ENCODE measurements at regions not wholly inside any gene's neighbourhood (a gene's known extent, or its start where the extent isn't known, plus 50 kb on each side); places are given as distances from the start of the nearest gene placed in this dataset.

GRCh38 chr5:126364206-126364902 lies 58.9 kb upstream of the GRAMD2B start:
- Histone ChIP-seq H3K9ac (ENCODE audit: low read length) (no peak overlapping the region), H3K4me3 (ENCODE audit: low read depth in 1 of 2, low read length in 2 of 2) (no peak overlapping the region), H3K27me3 (ENCODE audit: control insufficient read depth in 1 of 2, insufficient read depth in 2 of 2, low read length in 2 of 2) (no peaks in the 10 kb centered on the region), H3K27ac (ENCODE audit: low read depth, low read length) (no peak overlapping the region), H3K9me3 (ENCODE audit: low read length) (no peaks in the 10 kb centered on the region), H3K4me1 (ENCODE audit: insufficient read depth, low read length) (peaks cover 4% of the 10 kb centered on the region), H3K36me3 (ENCODE audit: insufficient read depth, low read length) (no peaks in the 10 kb centered on the region)

GRCh38 chr5:126365446-126366198 lies 57.6 kb upstream of the GRAMD2B start:
- H3K4me1 ChIP-seq (ENCODE audit: insufficient read depth, low read length): peaks cover 12% of the 10 kb centered on the region
- H3K36me3 ChIP-seq (ENCODE audit: insufficient read depth, low read length): no peaks in the 10 kb centered on the region

GRCh38 chr5:126366199-126366560 lies 57.0 kb upstream of the GRAMD2B start:
- Histone ChIP-seq H3K9me3 (ENCODE audit: low read length) (no peaks in the 10 kb centered on the region), H3K36me3 (ENCODE audit: insufficient read depth, low read length) (no peaks in the 10 kb centered on the region)

More at GRCh38 chr5:126365446-126366198, 57.6 kb upstream of the GRAMD2B start:
- Histone ChIP-seq H3K4me3 (ENCODE audit: low read depth in 1 of 2, low read length in 2 of 2) (no peak overlapping the region), H3K9ac (ENCODE audit: low read length) (no peak overlapping the region), H3K27ac (ENCODE audit: low read depth, low read length) (no peak overlapping the region), H3K27me3 (ENCODE audit: control insufficient read depth in 1 of 2, insufficient read depth in 2 of 2, low read length in 2 of 2) (no peaks in the 10 kb centered on the region), H3K9me3 (ENCODE audit: low read length) (no peaks in the 10 kb centered on the region)

GRCh38 chr5:126368239-126368812 lies 54.9 kb upstream of the GRAMD2B start:
- H3K9me3 ChIP-seq (ENCODE audit: low read length): no peaks in the 10 kb centered on the region
- no peaks in the 10 kb centered on the region for H3K36me3 ChIP-seq (ENCODE audit: insufficient read depth, low read length)
- no peak overlapping the region for H3K9ac ChIP-seq (ENCODE audit: low read length)
- no peaks in the 10 kb centered on the region for H3K27me3 ChIP-seq (ENCODE audit: control insufficient read depth in 1 of 2, insufficient read depth in 2 of 2, low read length in 2 of 2)
- H3K27ac ChIP-seq (ENCODE audit: low read depth, low read length): no peak overlapping the region
- no peak overlapping the region for H3K4me3 ChIP-seq (ENCODE audit: low read depth in 1 of 2, low read length in 2 of 2)
- H3K4me1 ChIP-seq (ENCODE audit: insufficient read depth, low read length): peaks cover 12% of the 10 kb centered on the region

More at GRCh38 chr5:126366199-126366560, 57.0 kb upstream of the GRAMD2B start:
- no peaks in the 10 kb centered on the region for H3K27me3 ChIP-seq (ENCODE audit: control insufficient read depth in 1 of 2, insufficient read depth in 2 of 2, low read length in 2 of 2)
- no peak overlapping the region for H3K9ac ChIP-seq (ENCODE audit: low read length)
- H3K4me3 ChIP-seq (ENCODE audit: low read depth in 1 of 2, low read length in 2 of 2): no peak overlapping the region
- peaks cover 12% of the 10 kb centered on the region for H3K4me1 ChIP-seq (ENCODE audit: insufficient read depth, low read length)
- H3K27ac ChIP-seq (ENCODE audit: low read depth, low read length): no peak overlapping the region

- H3K9me3 ChIP-seq (ENCODE audit: low read length): no peaks in the 10 kb centered on the region
- no peaks in the 10 kb centered on the region for H3K36me3 ChIP-seq (ENCODE audit: insufficient read depth, low read length)
- H3K4me3 ChIP-seq (ENCODE audit: low read depth in 1 of 2, low read length in 2 of 2): no peak overlapping the region
- H3K4me1 ChIP-seq (ENCODE audit: insufficient read depth, low read length): peaks cover 12% of the 10 kb centered on the region
- no peaks in the 10 kb centered on the region for H3K27me3 ChIP-seq (ENCODE audit: control insufficient read depth in 1 of 2, insufficient read depth in 2 of 2, low read length in 2 of 2)
- no peak overlapping the region for H3K9ac ChIP-seq (ENCODE audit: low read length)
- H3K27ac ChIP-seq (ENCODE audit: low read depth, low read length): no peak overlapping the region
Measured at GRCh38 chr5:126369083-126369482, 54.1 kb upstream of the GRAMD2B start.

- Histone ChIP-seq H3K9me3 (ENCODE audit: low read length) (no peaks in the 10 kb centered on the region), H3K27me3 (ENCODE audit: control insufficient read depth in 1 of 2, insufficient read depth in 2 of 2, low read length in 2 of 2) (no peaks in the 10 kb centered on the region), H3K4me3 (ENCODE audit: low read depth in 1 of 2, low read length in 2 of 2) (no peak overlapping the region), H3K9ac (ENCODE audit: low read length) (no peak overlapping the region), H3K4me1 (ENCODE audit: insufficient read depth, low read length) (peaks cover 12% of the 10 kb centered on the region), H3K27ac (ENCODE audit: low read depth, low read length) (peak overlapping the region; percentile 7), H3K36me3 (ENCODE audit: insufficient read depth, low read length) (no peaks in the 10 kb centered on the region)
Measured at GRCh38 chr5:126369995-126370731, 53.0 kb upstream of the GRAMD2B start.

- Histone ChIP-seq H3K9me3 (ENCODE audit: low read length) (no peaks in the 10 kb centered on the region), H3K27me3 (ENCODE audit: control insufficient read depth in 1 of 2, insufficient read depth in 2 of 2, low read length in 2 of 2) (no peaks in the 10 kb centered on the region), H3K9ac (ENCODE audit: low read length) (no peak overlapping the region), H3K36me3 (ENCODE audit: insufficient read depth, low read length) (no peaks in the 10 kb centered on the region), H3K27ac (ENCODE audit: low read depth, low read length) (no peak overlapping the region), H3K4me1 (ENCODE audit: insufficient read depth, low read length) (peaks cover 12% of the 10 kb centered on the region), H3K4me3 (ENCODE audit: low read depth in 1 of 2, low read length in 2 of 2) (no peak overlapping the region)
Measured at GRCh38 chr5:126370796-126371718, 52.2 kb upstream of the GRAMD2B start.

- peaks cover 16% of the 10 kb centered on the region for H3K4me1 ChIP-seq (ENCODE audit: insufficient read depth, low read length)
- H3K27ac ChIP-seq (ENCODE audit: low read depth, low read length): no peak overlapping the region
- H3K27me3 ChIP-seq (ENCODE audit: control insufficient read depth in 1 of 2, insufficient read depth in 2 of 2, low read length in 2 of 2): no peaks in the 10 kb centered on the region
- no peak overlapping the region for H3K4me3 ChIP-seq (ENCODE audit: low read depth in 1 of 2, low read length in 2 of 2)
- H3K9me3 ChIP-seq (ENCODE audit: low read length): no peaks in the 10 kb centered on the region
- no peak overlapping the region for H3K9ac ChIP-seq (ENCODE audit: low read length)
- no peaks in the 10 kb centered on the region for H3K36me3 ChIP-seq (ENCODE audit: insufficient read depth, low read length)
Measured at GRCh38 chr5:126373375-126374108, 49.7 kb upstream of the GRAMD2B start.

Measured in muscle layer of colon (tissue), 2 donors.